CD4-positive, alpha-beta memory T cell (primary cell): ENCODE measurements at regions not wholly inside any gene's neighbourhood (a gene's known extent, or its start where the extent isn't known, plus 50 kb on each side); places are given as distances from the start of the nearest gene placed in this dataset.

Experiments
- CTCF ChIA-PET: fragments of 350-600 bp; sonication (Branson Sonifier 250); formaldehyde crosslinking; loops from one replicate; lab custom pipeline; 2021; ENCODE audit warnings: inconsistent platforms; ENCODE audit not compliant: partially characterized antibody; lab: Charles Lee
- POLR2A ChIA-PET: fragments of 350-600 bp; sonication (Branson Sonifier 250); formaldehyde crosslinking; loops from one replicate; lab custom pipeline; 2021; ENCODE audit not compliant: partially characterized antibody; lab: Charles Lee
- DNase-seq, 5 donors: peaks; one replicate each; pipeline versions ENCODE4 v3.0.0 to v3.0.0-alpha.2; 2020 to 2022; ENCODE audit warnings: mixed read lengths in 1 of 5
- H3K27ac ChIP-seq: one replicate; pipeline ENCODE4 v1.7.0; 2013; ENCODE audit warnings: low read depth, low read length
- H3K27me3 ChIP-seq: 2 replicates; pipeline ENCODE4 v1.7.0; 2013; ENCODE audit warnings: mild to moderate bottlenecking, low read length, moderate library complexity; ENCODE audit not compliant: insufficient read depth
- H3K36me3 ChIP-seq: 2 replicates; pipeline ENCODE4 v1.7.0; 2013; ENCODE audit warnings: mild to moderate bottlenecking, low read length, moderate library complexity; ENCODE audit not compliant: insufficient read depth
- H3K4me1 ChIP-seq: 2 replicates; pipeline ENCODE4 v1.7.0; 2013; ENCODE audit warnings: mild to moderate bottlenecking, low read length, moderate library complexity; ENCODE audit not compliant: insufficient read depth
- H3K4me3 ChIP-seq, 2 donors: one replicate each; pipeline ENCODE4 v1.7.0; 2013; ENCODE audit warnings: low read length in 2 of 2, mild to moderate bottlenecking in 1 of 2
- H3K9me3 ChIP-seq, 2 donors: one replicate each; pipeline ENCODE4 v1.7.0; 2013; ENCODE audit warnings: low read length in 2 of 2, control low read depth in 1 of 2; ENCODE audit not compliant: control insufficient read depth in 1 of 2
- H3K27ac Mint-ChIP-seq, 7 donors: one replicate each; pipeline ENCODE4 v1.8.0; 2020 to 2021; ENCODE audit warnings: mixed read lengths in 7 of 7, mild to moderate bottlenecking in 6 of 7, inconsistent platforms in 3 of 7, moderate library complexity in 3 of 7
- H3K27me3 Mint-ChIP-seq, 2 donors: one replicate each; pipeline ENCODE4 v1.8.0; 2020 to 2021; ENCODE audit warnings: mixed read lengths in 2 of 2
- H3K36me3 Mint-ChIP-seq, 2 donors: one replicate each; pipeline ENCODE4 v1.8.0; 2020 to 2021; ENCODE audit warnings: mixed read lengths in 2 of 2, inconsistent platforms in 1 of 2, mild to moderate bottlenecking in 1 of 2
- H3K4me1 Mint-ChIP-seq, 4 donors: one replicate each; pipeline ENCODE4 v1.8.0; 2020 to 2021; ENCODE audit warnings: mixed read lengths in 4 of 4, mild to moderate bottlenecking in 1 of 4
- H3K4me3 Mint-ChIP-seq, 8 donors: one replicate each; pipeline ENCODE4 v1.8.0; 2020 to 2021; ENCODE audit warnings: mixed read lengths in 8 of 8, mild to moderate bottlenecking in 7 of 8, moderate library complexity in 6 of 8, inconsistent platforms in 3 of 8
- H3K9me3 Mint-ChIP-seq, 8 donors: one replicate each; pipeline ENCODE4 v1.8.0; 2020 to 2021; ENCODE audit warnings: mixed read lengths in 8 of 8, mild to moderate bottlenecking in 5 of 8, inconsistent platforms in 3 of 8, moderate library complexity in 1 of 8
- intact Hi-C: fragments of 100-400 bp; cut with micrococcal nuclease; formaldehyde crosslinking; loops from one replicate; pipeline ENCODE4 v1.15.1; 2023

GRCh38 chr20:4443016-4443415 lies 193.9 kb upstream of the ADRA1D start:
- DNase-seq, result no peak
- ChIA-PET POLR2A (no interaction called here), CTCF (no interaction called here)
- no peak overlapping the region for H3K4me3 ChIP-seq
- H3K36me3 ChIP-seq, result no peaks in the 10 kb centered on the region
- no peaks in the 10 kb centered on the region for H3K9me3 ChIP-seq
- Mint-ChIP-seq H3K27me3 (peaks cover 1 to 13% of the 10 kb centered on the region in 2 donors), H3K9me3 (peaks cover 0 to 3% (median 0%) of the 10 kb centered on the region in 8 donors), H3K36me3 (no peaks in the 10 kb centered on the region), H3K4me1 (no peaks in the 10 kb centered on the region), H3K4me3 (no peak overlapping the region), H3K27ac (no peak overlapping the region)
- H3K4me1 ChIP-seq, result no peaks in the 10 kb centered on the region
- intact Hi-C loops, result no loop called here
- H3K27me3 ChIP-seq, result no peaks in the 10 kb centered on the region
- no peak overlapping the region for H3K27ac ChIP-seq

GRCh38 chr20:4441871-4442270 lies 192.8 kb upstream of the ADRA1D start:
- ChIA-PET POLR2A (no interaction called here), CTCF (no interaction called here)
- H3K4me1 Mint-ChIP-seq, result no peaks in the 10 kb centered on the region
- no peak overlapping the region for H3K4me3 ChIP-seq
- no peak overlapping the region for H3K27ac Mint-ChIP-seq
- H3K9me3 ChIP-seq, result no peaks in the 10 kb centered on the region
- no peaks in the 10 kb centered on the region for H3K36me3 ChIP-seq
- no peaks in the 10 kb centered on the region for H3K36me3 Mint-ChIP-seq
- no peak for DNase-seq
- no peak overlapping the region for H3K27ac ChIP-seq
- H3K4me1 ChIP-seq, result no peaks in the 10 kb centered on the region
- peaks cover 0 to 3% (median 0%) of the 10 kb centered on the region in 8 donors for H3K9me3 Mint-ChIP-seq
- intact Hi-C loops, result no loop called here
- H3K27me3 ChIP-seq, result no peaks in the 10 kb centered on the region
- peaks cover 1 to 13% of the 10 kb centered on the region in 2 donors for H3K27me3 Mint-ChIP-seq
- no peak overlapping the region for H3K4me3 Mint-ChIP-seq

GRCh38 chr20:4441191-4441590 lies 192.1 kb upstream of the ADRA1D start:
- DNase-seq, result no peak
- H3K4me3 ChIP-seq, result no peak overlapping the region
- H3K9me3 ChIP-seq, result no peaks in the 10 kb centered on the region
- Mint-ChIP-seq H3K27me3 (peaks cover 1 to 14% of the 10 kb centered on the region in 2 donors), H3K9me3 (no peaks in the 10 kb centered on the region), H3K4me1 (no peaks in the 10 kb centered on the region), H3K27ac (no peak overlapping the region), H3K36me3 (no peaks in the 10 kb centered on the region), H3K4me3 (no peak overlapping the region)
- ChIA-PET CTCF (no interaction called here), POLR2A (no interaction called here)
- no peaks in the 10 kb centered on the region for H3K4me1 ChIP-seq
- intact Hi-C loops, result no loop called here
- H3K27ac ChIP-seq, result no peak overlapping the region
- no peaks in the 10 kb centered on the region for H3K27me3 ChIP-seq
- no peaks in the 10 kb centered on the region for H3K36me3 ChIP-seq

GRCh38 chr20:4439461-4439860 lies 190.4 kb upstream of the ADRA1D start:
- no peak for DNase-seq
- H3K4me3 ChIP-seq, result no peak overlapping the region
- H3K9me3 ChIP-seq, result no peaks in the 10 kb centered on the region
- ChIA-PET POLR2A (no interaction called here), CTCF (no interaction called here)
- H3K27me3 ChIP-seq, result no peaks in the 10 kb centered on the region
- no peaks in the 10 kb centered on the region for H3K36me3 ChIP-seq
- Mint-ChIP-seq H3K36me3 (no peaks in the 10 kb centered on the region), H3K27me3 (peaks cover 0 to 10% of the 10 kb centered on the region in 2 donors), H3K4me1 (no peaks in the 10 kb centered on the region), H3K9me3 (no peaks in the 10 kb centered on the region), H3K27ac (no peak overlapping the region), H3K4me3 (no peak overlapping the region)
- H3K4me1 ChIP-seq, result no peaks in the 10 kb centered on the region
- no peak overlapping the region for H3K27ac ChIP-seq
- intact Hi-C loops, result no loop called here

- Histone ChIP-seq H3K27me3 (no peaks in the 10 kb centered on the region), H3K4me3 (no peak overlapping the region), H3K4me1 (no peaks in the 10 kb centered on the region), H3K9me3 (no peaks in the 10 kb centered on the region), H3K27ac (no peak overlapping the region), H3K36me3 (no peaks in the 10 kb centered on the region)
- ChIA-PET CTCF (no interaction called here), POLR2A (no interaction called here)
- DNase-seq, result no peak
- Mint-ChIP-seq H3K4me1 (no peaks in the 10 kb centered on the region), H3K27ac (no peak overlapping the region), H3K36me3 (no peaks in the 10 kb centered on the region), H3K27me3 (peaks cover 2 to 9% of the 10 kb centered on the region in 2 donors), H3K9me3 (no peaks in the 10 kb centered on the region), H3K4me3 (no peak overlapping the region)
- intact Hi-C loops, result no loop called here
These were observed 188.0 kb upstream of the ADRA1D start for GRCh38 chr20:4437131-4437530.

GRCh38 chr20:4435671-4436455 lies 186.8 kb upstream of the ADRA1D start:
- Histone ChIP-seq H3K9me3 (no peaks in the 10 kb centered on the region), H3K27ac (no peak overlapping the region), H3K4me3 (no peak overlapping the region), H3K4me1 (no peaks in the 10 kb centered on the region), H3K36me3 (no peaks in the 10 kb centered on the region), H3K27me3 (no peaks in the 10 kb centered on the region)
- Mint-ChIP-seq H3K9me3 (no peaks in the 10 kb centered on the region), H3K36me3 (no peaks in the 10 kb centered on the region), H3K27ac (no peak overlapping the region), H3K27me3 (peaks cover 4 to 9% of the 10 kb centered on the region in 2 donors), H3K4me3 (no peak overlapping the region), H3K4me1 (no peaks in the 10 kb centered on the region)
- ChIA-PET POLR2A (no interaction called here), CTCF (no interaction called here)
- no peak for DNase-seq
- intact Hi-C loops, result no loop called here

- no peaks in the 10 kb centered on the region for H3K4me1 Mint-ChIP-seq
- no peak for DNase-seq
- H3K36me3 Mint-ChIP-seq, result no peaks in the 10 kb centered on the region
- no peaks in the 10 kb centered on the region for H3K9me3 Mint-ChIP-seq
- ChIA-PET POLR2A (no interaction called here), CTCF (no interaction called here)
- no peak overlapping the region for H3K4me3 Mint-ChIP-seq
- no peaks in the 10 kb centered on the region for H3K9me3 ChIP-seq
- H3K27ac ChIP-seq, result no peak overlapping the region
- intact Hi-C loops, result no loop called here
- no peak overlapping the region for H3K27ac Mint-ChIP-seq
- no peaks in the 10 kb centered on the region for H3K4me1 ChIP-seq
- H3K27me3 Mint-ChIP-seq, result peaks cover 4 to 9% of the 10 kb centered on the region in 2 donors
- no peak overlapping the region for H3K4me3 ChIP-seq
- no peaks in the 10 kb centered on the region for H3K36me3 ChIP-seq
- H3K27me3 ChIP-seq, result no peaks in the 10 kb centered on the region
These were observed 186.1 kb upstream of the ADRA1D start for GRCh38 chr20:4435225-4435624.
